ENCODE measurements at regions not wholly inside any gene's neighbourhood (a gene's known extent, or its start where the extent isn't known, plus 50 kb on each side); places are given as distances from the start of the nearest gene placed in this dataset.

DNA sequence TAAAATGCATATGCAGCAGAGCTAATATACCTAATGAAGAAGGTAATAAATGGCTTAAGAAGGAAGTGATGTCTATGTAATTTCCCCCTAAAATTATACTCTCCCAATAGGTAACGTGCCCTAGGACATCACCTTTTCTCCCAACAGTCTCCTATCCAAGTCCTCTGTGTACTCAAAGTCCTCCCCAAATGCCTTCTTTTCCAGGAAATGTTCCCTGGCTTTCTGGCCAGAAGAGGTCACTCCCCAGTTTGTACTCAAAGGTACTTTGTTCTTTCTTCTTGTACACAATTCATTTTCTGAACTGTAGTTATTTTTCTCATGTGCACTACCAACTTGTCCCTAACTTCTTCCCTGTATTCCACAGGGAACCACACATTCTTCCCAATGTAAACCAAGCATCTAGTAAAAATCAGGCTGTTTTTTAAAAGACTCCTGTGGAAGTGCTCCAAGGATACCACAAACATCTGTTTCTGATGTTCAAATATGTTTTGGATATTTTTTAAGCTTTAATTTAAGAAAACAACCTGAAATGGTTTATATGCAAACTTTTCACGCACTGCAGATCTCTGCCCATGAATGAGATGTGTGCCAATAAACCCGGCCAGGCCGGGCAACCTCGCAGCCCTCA is 262.3 kb upstream of the KLF14 start:
- H3K4me1 ChIP-seq, result peaks cover 0 to 69% (median 62%) of the 10 kb centered on the region in 4 donors
- no peak for TF ChIP-seq POLR2A (IDR thresholded peaks at IDR 0.05)
- TF ChIP-seq EP300 (IDR thresholded peaks at IDR 0.05), result no peak
- TF ChIP-seq, protein P1, sequence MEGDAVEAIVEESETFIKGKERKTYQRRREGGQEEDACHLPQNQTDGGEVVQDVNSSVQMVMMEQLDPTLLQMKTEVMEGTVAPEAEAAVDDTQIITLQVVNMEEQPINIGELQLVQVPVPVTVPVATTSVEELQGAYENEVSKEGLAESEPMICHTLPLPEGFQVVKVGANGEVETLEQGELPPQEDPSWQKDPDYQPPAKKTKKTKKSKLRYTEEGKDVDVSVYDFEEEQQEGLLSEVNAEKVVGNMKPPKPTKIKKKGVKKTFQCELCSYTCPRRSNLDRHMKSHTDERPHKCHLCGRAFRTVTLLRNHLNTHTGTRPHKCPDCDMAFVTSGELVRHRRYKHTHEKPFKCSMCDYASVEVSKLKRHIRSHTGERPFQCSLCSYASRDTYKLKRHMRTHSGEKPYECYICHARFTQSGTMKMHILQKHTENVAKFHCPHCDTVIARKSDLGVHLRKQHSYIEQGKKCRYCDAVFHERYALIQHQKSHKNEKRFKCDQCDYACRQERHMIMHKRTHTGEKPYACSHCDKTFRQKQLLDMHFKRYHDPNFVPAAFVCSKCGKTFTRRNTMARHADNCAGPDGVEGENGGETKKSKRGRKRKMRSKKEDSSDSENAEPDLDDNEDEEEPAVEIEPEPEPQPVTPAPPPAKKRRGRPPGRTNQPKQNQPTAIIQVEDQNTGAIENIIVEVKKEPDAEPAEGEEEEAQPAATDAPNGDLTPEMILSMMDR (IDR thresholded peaks at IDR 0.05), result no peak
- no peak for TF ChIP-seq POLR2AphosphoS5 (IDR thresholded peaks at IDR 0.05)
- WGBS, 2 donors, result 8 to 37% methylated on average over 5 of the region's 5 CpGs
- peaks cover 0 to 7% (median 0%) of the 10 kb centered on the region in 4 donors for H3K36me3 ChIP-seq
- no peak for DNase-seq
- H3K27me3 ChIP-seq, result no peaks in the 10 kb centered on the region
- no peaks in the 10 kb centered on the region for H3K9me3 ChIP-seq
- H3K4me3 ChIP-seq, result no peak overlapping the region
- peak overlapping the region; percentile 33 to 77 (median 44) for H3K27ac ChIP-seq
- intact Hi-C loops (cut with DNase I), result no loop called here

DNA sequence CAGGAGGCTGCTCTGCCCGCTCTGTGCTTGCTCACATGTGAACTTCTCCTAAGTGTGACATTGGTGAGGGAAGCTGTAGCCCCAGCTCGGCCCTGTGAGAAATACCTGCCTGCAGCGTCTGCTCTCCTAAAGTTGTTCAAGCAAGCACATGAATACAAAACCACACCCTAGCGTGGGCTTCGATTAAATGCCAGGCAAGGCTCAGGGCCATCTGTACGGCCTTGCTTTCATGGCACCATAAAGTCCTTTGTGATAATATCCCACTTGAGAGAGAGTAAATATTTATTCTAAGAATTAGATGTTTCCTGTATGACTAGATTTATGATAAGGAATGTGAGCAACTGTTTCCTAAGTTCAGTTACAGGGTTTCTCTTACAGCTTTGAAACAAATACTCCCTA is 262.8 kb upstream of the KLF14 start:
- Histone ChIP-seq H3K9me3 (no peaks in the 10 kb centered on the region), H3K27me3 (no peaks in the 10 kb centered on the region), H3K36me3 (peaks cover 0 to 7% (median 2%) of the 10 kb centered on the region in 4 donors), H3K4me3 (no peak overlapping the region), H3K27ac (peak overlapping the region; percentile 33 to 77 (median 44)), H3K4me1 (peaks cover 0 to 65% (median 62%) of the 10 kb centered on the region in 4 donors)
- intact Hi-C loops (cut with DNase I), result no loop called here
- WGBS, 2 donors, result 3 to 20% methylated on average over 6 of the region's 6 CpGs
- TF ChIP-seq POLR2A (IDR thresholded peaks at IDR 0.05), result no peak
- TF ChIP-seq POLR2AphosphoS5 (IDR thresholded peaks at IDR 0.05), result peak in 1 of 4 donors; percentile 23
- DNase-seq, result no peak

DNA sequence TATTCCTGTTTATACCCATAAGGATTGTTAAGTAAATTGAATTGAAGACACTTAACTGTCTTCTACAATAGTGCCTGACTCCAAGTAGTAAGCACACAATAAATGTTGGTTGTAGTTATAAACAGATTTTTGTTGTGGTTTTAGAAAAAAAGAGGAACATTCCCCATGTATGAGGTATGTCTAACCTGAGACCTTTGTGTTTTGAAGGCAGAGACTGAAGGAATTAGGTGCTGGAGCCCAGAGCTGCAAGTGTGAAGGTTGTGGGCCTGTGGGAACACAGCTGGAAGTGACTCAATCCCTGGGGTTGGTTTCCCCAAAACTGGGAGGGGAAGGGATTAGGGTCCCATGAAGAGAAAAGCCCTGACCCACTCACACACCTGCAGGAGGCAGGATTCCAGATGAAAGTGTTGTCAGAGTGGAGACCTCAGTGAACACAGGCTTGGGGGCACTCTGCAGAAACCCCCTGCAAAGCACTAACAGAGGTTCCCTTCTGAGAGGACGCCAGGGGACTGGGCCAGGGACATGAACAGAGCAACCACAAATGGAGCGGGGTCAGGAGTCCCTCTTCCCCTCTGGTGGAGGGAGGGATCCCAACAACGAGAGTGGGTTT is 265.1 kb upstream of the KLF14 start:
- WGBS, 2 donors, result 81 to 89% methylated on average over 3 of the region's 3 CpGs
- peaks cover 0 to 3% (median 0%) of the 10 kb centered on the region in 4 donors for H3K9me3 ChIP-seq
- H3K4me3 ChIP-seq, result no peak overlapping the region
- no peak for DNase-seq
- TF ChIP-seq POLR2A (IDR thresholded peaks at IDR 0.05) (no peak), EP300 (IDR thresholded peaks at IDR 0.05) (no peak)
- TF ChIP-seq, protein P1 (IDR thresholded peaks at IDR 0.05), result no peak
- intact Hi-C loops (cut with DNase I), result no loop called here
- peaks cover 0 to 62% (median 59%) of the 10 kb centered on the region in 4 donors for H3K4me1 ChIP-seq
- H3K27ac ChIP-seq, result no peak overlapping the region
- no peaks in the 10 kb centered on the region for H3K27me3 ChIP-seq
- peaks cover 0 to 4% (median 0%) of the 10 kb centered on the region in 4 donors for H3K36me3 ChIP-seq

DNA sequence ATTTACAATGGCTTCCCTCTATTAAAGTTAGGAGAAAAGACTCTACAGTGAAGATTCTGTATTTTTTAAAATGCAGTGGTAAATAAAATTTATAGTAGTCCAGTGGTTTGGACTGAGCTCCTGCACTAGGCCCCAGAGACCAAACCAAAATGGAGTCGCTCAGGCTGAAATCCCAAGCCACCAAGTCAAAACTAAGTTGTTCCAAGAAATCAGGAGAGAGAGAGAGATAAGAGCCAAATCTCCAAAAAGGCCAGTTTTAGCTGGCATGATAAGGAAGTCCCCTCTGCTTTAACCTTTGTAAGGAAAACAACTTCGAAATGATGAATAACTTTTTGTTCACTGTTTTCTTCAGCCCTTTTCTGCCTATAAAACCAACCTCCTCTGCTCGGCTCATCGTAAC is 265.9 kb upstream of the KLF14 start:
- peaks cover 0 to 4% (median 0%) of the 10 kb centered on the region in 4 donors for H3K36me3 ChIP-seq
- peaks cover 0 to 3% (median 0%) of the 10 kb centered on the region in 4 donors for H3K9me3 ChIP-seq
- no peak overlapping the region for H3K27ac ChIP-seq
- DNase-seq, result no peak
- H3K4me3 ChIP-seq, result no peak overlapping the region
- H3K4me1 ChIP-seq, result peaks cover 0 to 54% (median 51%) of the 10 kb centered on the region in 4 donors
- 40 to 76% methylated on average over 4 of the region's 4 CpGs for WGBS, 2 donors
- TF ChIP-seq, protein P1 (IDR thresholded peaks at IDR 0.05), result no peak
- intact Hi-C loops (cut with DNase I), result no loop called here
- no peaks in the 10 kb centered on the region for H3K27me3 ChIP-seq

DNA sequence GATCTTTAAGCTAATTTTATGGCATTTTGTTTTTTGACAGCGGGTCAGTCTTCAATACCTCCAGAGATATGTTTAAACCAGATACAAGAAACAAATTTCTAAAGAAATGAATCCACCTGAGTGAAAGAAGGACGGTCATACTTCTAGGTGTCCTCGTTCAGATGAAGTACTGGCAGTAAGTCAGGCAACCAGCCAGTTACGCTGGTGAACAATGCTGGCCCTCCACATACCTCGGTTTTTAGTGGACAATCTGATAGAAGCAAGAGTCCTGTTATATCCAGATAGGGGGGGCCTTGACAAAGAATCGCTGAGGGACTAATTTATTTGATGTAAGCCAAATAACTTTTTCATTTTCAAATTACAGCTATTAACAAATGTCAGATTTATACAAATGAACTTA is 266.4 kb upstream of the KLF14 start:
- TF ChIP-seq POLR2A (IDR thresholded peaks at IDR 0.05), result no peak
- no peak for TF ChIP-seq POLR2AphosphoS5 (IDR thresholded peaks at IDR 0.05)
- TF ChIP-seq EP300 (IDR thresholded peaks at IDR 0.05), result no peak
- TF ChIP-seq, protein P1 (IDR thresholded peaks at IDR 0.05), result no peak
- 44 to 83% methylated on average over 6 of the region's 6 CpGs for WGBS, 2 donors
- Histone ChIP-seq H3K4me3 (no peak overlapping the region), H3K27ac (no peak overlapping the region), H3K27me3 (no peaks in the 10 kb centered on the region), H3K9me3 (peaks cover 0 to 3% (median 0%) of the 10 kb centered on the region in 4 donors), H3K4me1 (peaks cover 0 to 49% (median 46%) of the 10 kb centered on the region in 4 donors), H3K36me3 (peaks cover 0 to 4% (median 0%) of the 10 kb centered on the region in 4 donors)
- intact Hi-C loops (cut with DNase I), result no loop called here
- DNase-seq, result no peak

Measured in sigmoid colon (tissue), 6 donors.